ENCODE measurements at regions not wholly inside any gene's neighbourhood (a gene's known extent, or its start where the extent isn't known, plus 50 kb on each side); places are given as distances from the start of the nearest gene placed in this dataset.
"Not testable (repeated sequence)": the region's sequence is repeated elsewhere in the genome, so short reads cannot be mapped to it uniquely, and the experiment has no call there.

- no peak for DNase-seq (ENCODE audit: extremely low read depth in 1 of 11, low read depth in 9 of 11, low spot score in 4 of 11)
Observed at GRCh38 chr2:226283796-226284195, 515.8 kb downstream of the IRS1 start.

- DNase-seq (ENCODE audit: extremely low read depth in 1 of 11, low read depth in 9 of 11, low spot score in 4 of 11): no peak
Observed at GRCh38 chr2:226282151-226282550, 517.5 kb downstream of the IRS1 start.

GRCh38 chr2:226280136-226280535 is 519.5 kb downstream of the IRS1 start:
- DNase-seq (ENCODE audit: extremely low read depth in 1 of 11, low read depth in 9 of 11, low spot score in 4 of 11): not testable (repeated sequence)

- DNase-seq (ENCODE audit: extremely low read depth in 1 of 11, low read depth in 9 of 11, low spot score in 4 of 11): no peak
Observed at GRCh38 chr2:226275215-226275614, 524.4 kb downstream of the IRS1 start.

GRCh38 chr2:226274143-226274542 is 525.5 kb downstream of the IRS1 start:
- DNase-seq (ENCODE audit: extremely low read depth in 1 of 11, low read depth in 9 of 11, low spot score in 4 of 11): no peak

GRCh38 chr2:226273440-226273839 is 526.2 kb downstream of the IRS1 start:
- DNase-seq (ENCODE audit: extremely low read depth in 1 of 11, low read depth in 9 of 11, low spot score in 4 of 11): no peak

- no peak for DNase-seq (ENCODE audit: extremely low read depth in 1 of 11, low read depth in 9 of 11, low spot score in 4 of 11)
Observed at GRCh38 chr2:226272435-226272834, 527.2 kb downstream of the IRS1 start.

- no peak for DNase-seq (ENCODE audit: extremely low read depth in 1 of 11, low read depth in 9 of 11, low spot score in 4 of 11)
Observed at GRCh38 chr2:226270285-226271058, 529.1 kb downstream of the IRS1 start.

- DNase-seq (ENCODE audit: extremely low read depth in 1 of 11, low read depth in 9 of 11, low spot score in 4 of 11): no peak
Observed at GRCh38 chr2:226267516-226268289, 531.9 kb downstream of the IRS1 start.

- no peak for DNase-seq (ENCODE audit: extremely low read depth in 1 of 11, low read depth in 9 of 11, low spot score in 4 of 11)
Observed at GRCh38 chr2:226256709-226257376, 542.8 kb downstream of the IRS1 start.

- DNase-seq (ENCODE audit: extremely low read depth in 1 of 11, low read depth in 9 of 11, low spot score in 4 of 11): no peak
Observed at GRCh38 chr2:226256237-226256636, 543.4 kb downstream of the IRS1 start.

- DNase-seq (ENCODE audit: extremely low read depth in 1 of 11, low read depth in 9 of 11, low spot score in 4 of 11): no peak
Observed at GRCh38 chr2:226251661-226252060, 548.0 kb downstream of the IRS1 start.

- DNase-seq (ENCODE audit: extremely low read depth in 1 of 11, low read depth in 9 of 11, low spot score in 4 of 11): no peak
Observed at GRCh38 chr2:226247289-226248275, 552.0 kb downstream of the IRS1 start.

- DNase-seq (ENCODE audit: extremely low read depth in 1 of 11, low read depth in 9 of 11, low spot score in 4 of 11): no peak
Observed at GRCh38 chr2:226234187-226234586, 565.4 kb downstream of the IRS1 start.

GRCh38 chr2:226233388-226233787 is 566.2 kb downstream of the IRS1 start:
- no peak for DNase-seq (ENCODE audit: extremely low read depth in 1 of 11, low read depth in 9 of 11, low spot score in 4 of 11)

GRCh38 chr2:226228080-226228479 is 571.5 kb downstream of the IRS1 start:
- no peak for DNase-seq (ENCODE audit: extremely low read depth in 1 of 11, low read depth in 9 of 11, low spot score in 4 of 11)

- DNase-seq (ENCODE audit: extremely low read depth in 1 of 11, low read depth in 9 of 11, low spot score in 4 of 11): no peak
Observed at GRCh38 chr2:226227341-226227740, 572.3 kb downstream of the IRS1 start.

- no peak for DNase-seq (ENCODE audit: extremely low read depth in 1 of 11, low read depth in 9 of 11, low spot score in 4 of 11)
Observed at GRCh38 chr2:226223704-226224103, 575.9 kb downstream of the IRS1 start.

- DNase-seq (ENCODE audit: extremely low read depth in 1 of 11, low read depth in 9 of 11, low spot score in 4 of 11): no peak
Observed at GRCh38 chr2:226220511-226220910, 579.1 kb downstream of the IRS1 start.
